DMS153 treated with DMSO at 0.1 percent for 48 hours (cell line): ENCODE measurements at regions not wholly inside any gene's neighbourhood (a gene's known extent, or its start where the extent isn't known, plus 50 kb on each side); places are given as distances from the start of the nearest gene placed in this dataset.
"Not testable (repeated sequence)": the region's sequence is repeated elsewhere in the genome, so short reads cannot be mapped to it uniquely, and the experiment has no call there.

Source experiments
- DNase-seq: peaks from one replicate; lab custom pipeline; 2025; ENCODE audit not compliant: unreplicated experiment; lab: John Stamatoyannopoulos, UW

GRCh38 chrX:65331371-65331770 is 203.2 kb downstream of the LAS1L start:
- no peak for DNase-seq

GRCh38 chrX:65300104-65300809 is 234.3 kb downstream of the LAS1L start:
- DNase-seq, result no peak

- not testable (repeated sequence) for DNase-seq
Observed at GRCh38 chrX:65282905-65283304, 251.7 kb downstream of the LAS1L start.

- DNase-seq, result no peak
Observed at GRCh38 chrX:65273152-65273551, 261.4 kb downstream of the LAS1L start.

- DNase-seq, result no peak
Observed at GRCh38 chrX:65266482-65266881, 268.1 kb downstream of the LAS1L start.

- no peak for DNase-seq
Observed at GRCh38 chrX:65253817-65254216, 277.6 kb upstream of the ZC4H2 start.

GRCh38 chrX:65241059-65241721 is 264.9 kb upstream of the ZC4H2 start:
- no peak for DNase-seq

- no peak for DNase-seq
Observed at GRCh38 chrX:65203545-65203944, 227.3 kb upstream of the ZC4H2 start.

GRCh38 chrX:65196758-65197360 is 220.6 kb upstream of the ZC4H2 start:
- peak; percentile 7 for DNase-seq

GRCh38 chrX:65195621-65196020 is 219.4 kb upstream of the ZC4H2 start:
- DNase-seq, result no peak

GRCh38 chrX:65194547-65194946 is 218.3 kb upstream of the ZC4H2 start:
- no peak for DNase-seq

- DNase-seq, result not testable (repeated sequence)
Observed at GRCh38 chrX:65163325-65163724, 187.1 kb upstream of the ZC4H2 start.

- DNase-seq, result no peak
Observed at GRCh38 chrX:65148232-65148631, 172.0 kb upstream of the ZC4H2 start.

GRCh38 chrX:65136424-65136823 is 160.2 kb upstream of the ZC4H2 start:
- no peak for DNase-seq

GRCh38 chrX:65127842-65128241 is 151.6 kb upstream of the ZC4H2 start:
- DNase-seq, result no peak

GRCh38 chrX:65098851-65099250 is 122.6 kb upstream of the ZC4H2 start:
- DNase-seq, result no peak

GRCh38 chrX:65093658-65094057 is 117.4 kb upstream of the ZC4H2 start:
- no peak for DNase-seq

GRCh38 chrX:65073233-65073632 is 97.0 kb upstream of the ZC4H2 start:
- DNase-seq, result no peak

GRCh38 chrX:65072590-65072989 is 96.3 kb upstream of the ZC4H2 start:
- no peak for DNase-seq

- DNase-seq, result not testable (repeated sequence)
Observed at GRCh38 chrX:65058626-65059025, 82.4 kb upstream of the ZC4H2 start.

- DNase-seq, result no peak
Observed at GRCh38 chrX:65045001-65045400, 68.8 kb upstream of the ZC4H2 start.

GRCh38 chrX:65035446-65035770 is 59.2 kb upstream of the ZC4H2 start:
- DNase-seq, result no peak
